ENCODE measurements at regions not wholly inside any gene's neighbourhood (a gene's known extent, or its start where the extent isn't known, plus 50 kb on each side); places are given as distances from the start of the nearest gene placed in this dataset.
"Not testable (repeated sequence)": the region's sequence is repeated elsewhere in the genome, so short reads cannot be mapped to it uniquely, and the experiment has no call there.

DNA sequence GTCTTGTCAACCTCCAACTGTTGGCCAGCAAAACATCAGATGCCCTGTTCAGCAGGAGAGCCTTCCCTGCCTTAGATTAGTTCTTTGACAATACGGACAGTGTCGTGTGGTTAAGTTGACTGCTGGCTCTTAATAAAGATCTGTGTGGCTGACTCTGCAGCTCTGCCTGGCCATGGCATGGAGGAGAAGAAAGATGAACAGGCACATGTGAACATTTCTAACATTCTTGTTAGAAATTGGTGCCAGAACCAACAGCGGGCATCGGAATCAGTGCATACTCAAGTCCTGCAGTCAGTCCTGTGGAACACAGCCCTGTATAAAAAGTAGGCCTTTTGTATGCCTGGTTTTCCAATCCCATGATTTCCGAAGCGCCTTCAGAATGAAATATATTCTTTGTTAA lies 455.6 kb downstream of the POM121L12 start:
- TF ChIP-seq ZFX (IDR thresholded peaks at IDR 0.05; ENCODE audit: borderline replicate concordance): no peak
- TF ChIP-seq, protein P1, sequence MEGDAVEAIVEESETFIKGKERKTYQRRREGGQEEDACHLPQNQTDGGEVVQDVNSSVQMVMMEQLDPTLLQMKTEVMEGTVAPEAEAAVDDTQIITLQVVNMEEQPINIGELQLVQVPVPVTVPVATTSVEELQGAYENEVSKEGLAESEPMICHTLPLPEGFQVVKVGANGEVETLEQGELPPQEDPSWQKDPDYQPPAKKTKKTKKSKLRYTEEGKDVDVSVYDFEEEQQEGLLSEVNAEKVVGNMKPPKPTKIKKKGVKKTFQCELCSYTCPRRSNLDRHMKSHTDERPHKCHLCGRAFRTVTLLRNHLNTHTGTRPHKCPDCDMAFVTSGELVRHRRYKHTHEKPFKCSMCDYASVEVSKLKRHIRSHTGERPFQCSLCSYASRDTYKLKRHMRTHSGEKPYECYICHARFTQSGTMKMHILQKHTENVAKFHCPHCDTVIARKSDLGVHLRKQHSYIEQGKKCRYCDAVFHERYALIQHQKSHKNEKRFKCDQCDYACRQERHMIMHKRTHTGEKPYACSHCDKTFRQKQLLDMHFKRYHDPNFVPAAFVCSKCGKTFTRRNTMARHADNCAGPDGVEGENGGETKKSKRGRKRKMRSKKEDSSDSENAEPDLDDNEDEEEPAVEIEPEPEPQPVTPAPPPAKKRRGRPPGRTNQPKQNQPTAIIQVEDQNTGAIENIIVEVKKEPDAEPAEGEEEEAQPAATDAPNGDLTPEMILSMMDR (IDR thresholded peaks at IDR 0.05): no peak
- H3K27ac ChIP-seq: no peak overlapping the region

DNA sequence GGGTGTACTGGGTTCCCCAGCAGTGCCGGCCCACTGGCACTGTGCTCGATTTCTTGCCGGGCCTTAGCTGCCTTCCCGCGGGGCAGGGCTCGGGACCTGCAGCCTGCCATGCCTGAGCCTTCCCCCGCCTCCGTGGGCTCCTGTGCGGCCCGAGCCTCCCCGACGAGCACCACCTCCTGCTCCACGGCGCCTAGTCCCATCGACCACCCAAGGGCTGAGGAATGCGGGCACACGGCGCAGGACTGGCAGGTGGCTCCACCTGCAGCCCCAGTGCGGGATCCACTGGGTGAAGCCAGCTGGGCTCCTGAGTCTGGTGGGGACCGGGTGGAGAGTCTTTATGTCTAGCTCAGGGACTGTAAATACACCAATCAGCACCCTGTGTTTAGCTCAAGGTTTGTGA lies 459.7 kb downstream of the POM121L12 start:
- H3K27ac ChIP-seq: not testable (repeated sequence)

DNA sequence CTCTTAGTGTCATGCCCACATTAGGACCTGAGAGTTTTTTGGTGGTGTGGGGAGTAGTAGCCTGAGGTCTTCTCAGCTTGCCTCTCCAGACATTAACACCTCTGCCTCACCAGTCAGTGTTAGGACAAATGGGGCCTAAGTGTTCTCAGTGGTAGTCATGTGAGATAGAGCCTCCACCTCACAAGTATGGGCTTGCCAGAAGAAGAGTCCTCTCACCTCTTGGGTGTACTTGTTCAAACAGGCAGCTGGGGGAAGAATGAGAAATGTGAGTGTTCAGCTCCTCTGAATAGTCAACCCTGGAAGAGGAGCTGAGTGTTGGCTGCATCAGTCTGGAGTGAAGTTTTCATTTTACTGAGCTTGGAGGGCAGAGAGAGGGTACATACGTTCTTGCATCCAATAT lies 464.6 kb downstream of the POM121L12 start:
- H3K27ac ChIP-seq: no peak overlapping the region

DNA sequence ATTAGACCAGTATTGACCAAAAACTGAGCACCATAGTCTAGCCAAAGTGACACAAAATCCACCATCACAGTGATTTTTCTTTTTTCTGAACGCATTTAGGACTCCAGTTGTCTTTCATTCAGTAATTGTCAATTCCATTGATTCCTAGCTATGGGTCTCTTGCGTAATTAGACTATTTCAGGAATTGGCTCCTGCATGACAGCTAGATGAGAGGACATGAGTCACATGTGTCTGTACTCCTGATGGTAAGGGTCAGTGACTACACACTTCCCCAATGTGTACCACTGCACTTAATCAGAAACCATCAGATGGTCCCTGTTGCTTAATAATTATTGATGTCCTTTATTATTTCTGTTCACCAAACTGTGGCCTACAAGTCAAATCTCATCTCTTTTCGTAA lies 469.5 kb downstream of the POM121L12 start:
- TF ChIP-seq ZFX (IDR thresholded peaks at IDR 0.05; ENCODE audit: borderline replicate concordance): no peak
- TF ChIP-seq, protein P1 (IDR thresholded peaks at IDR 0.05): no peak
- H3K27ac ChIP-seq: no peak overlapping the region

More for the DNA sequence above, 464.6 kb downstream of the POM121L12 start:
- TF ChIP-seq ZFX (IDR thresholded peaks at IDR 0.05; ENCODE audit: borderline replicate concordance): no peak
- TF ChIP-seq, protein P1 (IDR thresholded peaks at IDR 0.05): no peak

DNA sequence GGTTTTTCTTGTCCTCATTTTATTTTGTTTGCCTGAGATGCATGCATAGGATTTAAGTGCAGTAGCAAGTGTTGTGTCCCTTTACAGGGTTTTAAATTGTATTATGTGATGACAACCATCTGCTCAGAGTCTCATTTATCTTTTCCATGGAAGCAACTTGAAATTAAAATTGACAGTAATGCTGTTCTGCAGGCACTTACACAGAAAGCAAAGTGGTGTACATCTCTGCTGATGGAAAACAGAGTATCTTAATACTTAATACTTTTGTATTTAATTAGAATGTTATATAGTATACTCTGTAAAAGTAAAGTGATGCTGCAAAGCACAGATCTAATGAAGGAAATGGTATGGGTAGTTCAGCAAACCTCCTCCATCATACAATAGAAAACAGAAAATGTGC lies 482.9 kb downstream of the POM121L12 start:
- TF ChIP-seq, protein P1 (IDR thresholded peaks at IDR 0.05): no peak
- TF ChIP-seq ZFX (IDR thresholded peaks at IDR 0.05; ENCODE audit: borderline replicate concordance): no peak
- no peak overlapping the region for H3K27ac ChIP-seq

DNA sequence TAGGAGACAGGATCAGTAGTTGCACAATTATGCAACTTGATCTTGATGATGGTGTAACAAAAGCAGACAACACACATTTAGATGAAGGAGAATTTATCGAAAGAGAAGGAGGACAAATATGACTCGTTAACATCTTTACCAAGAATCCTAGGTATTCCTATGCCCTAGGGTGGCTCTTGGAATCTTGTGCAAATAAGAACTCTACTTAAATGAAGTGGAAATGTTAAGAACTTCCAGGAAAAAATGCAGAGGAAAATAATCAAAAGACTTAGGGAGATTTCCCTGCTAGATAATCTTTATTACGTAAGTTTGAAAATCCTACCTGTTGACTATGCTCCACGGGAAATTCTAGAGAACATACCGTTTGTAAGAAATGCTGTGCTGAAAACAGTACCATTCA lies 485.4 kb downstream of the POM121L12 start:
- no peak overlapping the region for H3K27ac ChIP-seq

DNA sequence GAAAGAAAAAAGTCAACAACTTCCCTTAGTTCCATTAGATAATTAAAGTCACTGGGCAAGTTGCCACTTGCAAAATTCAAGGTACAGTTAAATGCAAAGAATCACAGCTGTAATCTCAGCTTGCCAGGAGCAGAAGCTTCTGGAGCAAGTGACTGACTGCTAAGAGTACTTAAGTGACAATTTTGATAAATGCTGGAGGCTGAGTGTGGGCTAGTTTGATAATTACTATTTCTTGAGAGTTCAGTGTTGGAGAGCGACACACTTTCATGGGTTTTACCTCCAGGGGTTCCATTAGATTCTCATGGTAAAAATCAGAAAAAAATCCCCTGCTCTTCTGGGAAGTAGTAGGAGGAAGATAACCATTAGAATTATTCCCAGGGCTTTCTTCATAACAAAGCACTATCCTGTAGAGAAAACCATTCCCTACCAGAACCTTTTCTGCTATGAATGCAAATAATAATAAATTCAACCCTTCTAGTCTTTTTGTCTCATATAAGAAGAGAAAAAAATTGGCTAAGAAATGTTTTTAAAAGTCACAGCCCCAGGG lies 486.3 kb downstream of the POM121L12 start:
- TF ChIP-seq ZFX (IDR thresholded peaks at IDR 0.05; ENCODE audit: borderline replicate concordance): no peak
- TF ChIP-seq, protein P1 (IDR thresholded peaks at IDR 0.05): no peak
- H3K27ac ChIP-seq: no peak overlapping the region

More for the DNA sequence above, 485.4 kb downstream of the POM121L12 start:
- TF ChIP-seq ZFX (IDR thresholded peaks at IDR 0.05; ENCODE audit: borderline replicate concordance): no peak
- TF ChIP-seq, protein P1 (IDR thresholded peaks at IDR 0.05): no peak

DNA sequence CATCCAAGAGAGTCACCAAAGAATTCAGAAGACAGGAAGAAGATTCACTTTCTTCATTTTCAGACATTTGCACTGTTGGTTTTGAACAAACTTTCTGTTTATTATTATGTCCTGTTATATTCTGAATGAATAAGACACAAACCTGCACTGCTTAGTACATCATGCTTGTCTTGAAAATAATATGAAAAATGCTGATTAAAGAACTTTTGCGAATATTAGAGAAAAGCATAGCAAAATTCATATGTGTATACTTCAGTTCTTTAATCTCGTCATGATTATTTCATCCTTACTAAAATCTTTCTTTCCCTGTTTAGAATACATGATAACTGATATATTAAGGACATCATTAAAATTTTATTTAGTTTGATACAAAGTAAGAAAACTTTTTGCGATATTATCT lies 504.1 kb downstream of the POM121L12 start:
- H3K27ac ChIP-seq: peak overlapping the region; percentile 47
- TF ChIP-seq ZFX (IDR thresholded peaks at IDR 0.05; ENCODE audit: borderline replicate concordance): no peak
- TF ChIP-seq, protein P1 (IDR thresholded peaks at IDR 0.05): no peak

All from 22Rv1 (cell line).